CMK (cell line): ENCODE measurements at regions not wholly inside any gene's neighbourhood (a gene's known extent, or its start where the extent isn't known, plus 50 kb on each side); places are given as distances from the start of the nearest gene placed in this dataset.

Experiments used
- DNase-seq: peaks from one replicate; pipeline ENCODE4 v3.0.0-alpha.2; 2010; ENCODE audit warnings: low read depth

GRCh38 chr3:188041193-188041592 lies 112.8 kb upstream of the LPP start:
- DNase-seq = no peak

GRCh38 chr3:188041895-188042294 lies 112.1 kb upstream of the LPP start:
- DNase-seq = no peak

- DNase-seq = no peak
Measured at GRCh38 chr3:188042466-188042865, 111.5 kb upstream of the LPP start.

GRCh38 chr3:188043891-188044290 lies 110.1 kb upstream of the LPP start:
- no peak for DNase-seq

- no peak for DNase-seq
Measured at GRCh38 chr3:188046561-188047211, 107.3 kb upstream of the LPP start.

- no peak for DNase-seq
Measured at GRCh38 chr3:188047536-188047935, 106.4 kb upstream of the LPP start.

GRCh38 chr3:188049606-188050530 lies 104.1 kb upstream of the LPP start:
- no peak for DNase-seq

- no peak for DNase-seq
Measured at GRCh38 chr3:188051801-188052168, 102.2 kb upstream of the LPP start.

- DNase-seq = no peak
Measured at GRCh38 chr3:188052169-188053035, 101.6 kb upstream of the LPP start.

- no peak for DNase-seq
Measured at GRCh38 chr3:188053036-188053340, 101.0 kb upstream of the LPP start.

- no peak for DNase-seq
Measured at GRCh38 chr3:188053710-188054380, 100.1 kb upstream of the LPP start.

- DNase-seq = no peak
Measured at GRCh38 chr3:188054541-188054940, 99.4 kb upstream of the LPP start.

- DNase-seq = no peak
Measured at GRCh38 chr3:188055388-188055787, 98.6 kb upstream of the LPP start.

- no peak for DNase-seq
Measured at GRCh38 chr3:188057124-188057523, 96.8 kb upstream of the LPP start.

GRCh38 chr3:188058569-188059184 lies 95.3 kb upstream of the LPP start:
- DNase-seq = no peak

GRCh38 chr3:188059351-188059750 lies 94.6 kb upstream of the LPP start:
- no peak for DNase-seq

GRCh38 chr3:188060264-188060835 lies 93.6 kb upstream of the LPP start:
- DNase-seq = no peak

- no peak for DNase-seq
Measured at GRCh38 chr3:188060840-188061544, 93.0 kb upstream of the LPP start.

GRCh38 chr3:188062216-188062615 lies 91.7 kb upstream of the LPP start:
- no peak for DNase-seq

GRCh38 chr3:188064831-188065493 lies 89.0 kb upstream of the LPP start:
- DNase-seq = no peak
